Pancreas (tissue), 10 donors: ENCODE measurements at regions not wholly inside any gene's neighbourhood (a gene's known extent, or its start where the extent isn't known, plus 50 kb on each side); places are given as distances from the start of the nearest gene placed in this dataset.

Source experiments
- ATAC-seq, 4 donors: fragments of 200-7000 bp; cut with Tn5 transposase; one replicate each; pipeline versions ENCODE4 v1.8.0 to v1.9.1; 2020; ENCODE audit warnings: mild to moderate bottlenecking in 4 of 4, moderate library complexity in 4 of 4
- DNase-seq, 6 donors: peaks; one replicate each; pipeline ENCODE4 v3.0.0-alpha.2; 2020
- FAIRE-seq: peaks from 2 replicates; lab custom pipeline; 2012; peaks lifted over from hg19 to GRCh38; lab: Jason Lieb, UNC
- H3K27ac ChIP-seq, 4 donors: fragments of 200-600 bp; sonication (generic); 1 replicate in 3 of 4; 2 replicates in 1 of 4; pipeline versions ENCODE4 v1.5.0 to v1.8.0; 2020
- H3K27me3 ChIP-seq, 4 donors: fragments of 200-600 bp; one replicate each; pipeline ENCODE4 v1.8.0; 2021
- H3K36me3 ChIP-seq, 3 donors: fragments of 200-600 bp; sonication (generic) in 1 of 3; one replicate each; pipeline versions ENCODE4 v1.5.0 to v1.8.0; 2020 to 2021
- H3K4me1 ChIP-seq, 3 donors: fragments of 200-600 bp; one replicate each; pipeline ENCODE4 v1.8.0; 2021
- H3K4me3 ChIP-seq, 4 donors: fragments of 200-600 bp; sonication (generic) in 2 of 4; one replicate each; pipeline versions ENCODE4 v1.5.0 to v1.8.0; 2020 to 2021
- H3K9me3 ChIP-seq, 4 donors: fragments of 200-600 bp; one replicate each; pipeline ENCODE4 v1.8.0; 2021
- WGBS, 2 donors: extraction: QIAGEN DNeasy Blood & Tissue Kit; methylation state at CpG; one replicate each; pipeline ENCODE4 v1.1.7; 2013; 5-methylcytosine and 5-hydroxymethylcytosine counted together
- intact Hi-C, 3 donors: fragments of 100-400 bp; cut with DNase I; formaldehyde crosslinking; loops; one replicate each; pipeline versions ENCODE4 v1.11.1 to v1.14.2; 2022
- TF ChIP-seq, protein P1 (sequence below), 4 donors: fragments of 200-600 bp; sonication (generic) in 3 of 4; IDR thresholded peaks; one replicate each; pipeline versions ENCODE4 v1.5.0 to v1.8.0; 2021; ENCODE audit warnings: antibody characterized with exemption in 4 of 4
- donor health status: healthy with polysubstance abuse.
- donor health status: DM: no; HTN: no; CAD: no; lungs with moderate emphysema.
- donor health status: DM: no; HTN: no; CAD: no.
- donor health status: control.
- donor health status: control.
- donor health status: Bipolar disorder and iron deficiency.
- donor health status: DM: yes; HTN: yes; CAD: no.
- donor health status: DM: no; HTN: no; CAD: no.
- donor health status: DM: no; HTN: no; CAD: no.
- donor health status: DM: yes; HTN: yes; CAD: no.

DNA sequence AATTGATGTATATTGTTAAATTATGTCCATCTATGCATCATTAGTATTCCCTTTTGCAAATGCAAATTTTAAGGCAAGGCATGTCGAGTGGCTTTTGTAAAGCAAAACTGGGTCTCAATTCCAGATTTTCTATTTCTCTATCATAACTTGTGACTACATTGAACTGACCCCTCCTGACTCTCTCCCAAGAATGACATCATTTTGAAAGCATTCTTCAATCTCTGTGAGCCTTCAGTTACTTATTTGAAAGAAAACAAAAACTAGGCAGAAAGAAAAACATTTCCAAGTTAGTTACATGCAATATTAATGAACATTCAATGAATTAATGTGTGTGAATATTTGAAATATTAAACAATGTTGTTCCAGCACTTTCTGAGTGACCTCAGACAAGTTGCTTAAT lies 314.3 kb upstream of the CLNK start:
- 50 to 63% methylated on average over 1 of the region's 1 CpG for WGBS, 2 donors
- ATAC-seq (peak in 1 of 4 donors; percentile 14), FAIRE-seq (no peak), DNase-seq (no peak)
- H3K27ac ChIP-seq = no peak overlapping the region
- H3K27me3 ChIP-seq = peaks cover 0 to 5% (median 0%) of the 10 kb centered on the region in 4 donors
- H3K9me3 ChIP-seq = no peaks in the 10 kb centered on the region
- intact Hi-C loops = no loop called here
- no peaks in the 10 kb centered on the region for H3K4me1 ChIP-seq
- TF ChIP-seq, protein P1, sequence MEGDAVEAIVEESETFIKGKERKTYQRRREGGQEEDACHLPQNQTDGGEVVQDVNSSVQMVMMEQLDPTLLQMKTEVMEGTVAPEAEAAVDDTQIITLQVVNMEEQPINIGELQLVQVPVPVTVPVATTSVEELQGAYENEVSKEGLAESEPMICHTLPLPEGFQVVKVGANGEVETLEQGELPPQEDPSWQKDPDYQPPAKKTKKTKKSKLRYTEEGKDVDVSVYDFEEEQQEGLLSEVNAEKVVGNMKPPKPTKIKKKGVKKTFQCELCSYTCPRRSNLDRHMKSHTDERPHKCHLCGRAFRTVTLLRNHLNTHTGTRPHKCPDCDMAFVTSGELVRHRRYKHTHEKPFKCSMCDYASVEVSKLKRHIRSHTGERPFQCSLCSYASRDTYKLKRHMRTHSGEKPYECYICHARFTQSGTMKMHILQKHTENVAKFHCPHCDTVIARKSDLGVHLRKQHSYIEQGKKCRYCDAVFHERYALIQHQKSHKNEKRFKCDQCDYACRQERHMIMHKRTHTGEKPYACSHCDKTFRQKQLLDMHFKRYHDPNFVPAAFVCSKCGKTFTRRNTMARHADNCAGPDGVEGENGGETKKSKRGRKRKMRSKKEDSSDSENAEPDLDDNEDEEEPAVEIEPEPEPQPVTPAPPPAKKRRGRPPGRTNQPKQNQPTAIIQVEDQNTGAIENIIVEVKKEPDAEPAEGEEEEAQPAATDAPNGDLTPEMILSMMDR (IDR thresholded peaks at IDR 0.05) = no peak
- H3K36me3 ChIP-seq = no peaks in the 10 kb centered on the region
- no peak overlapping the region for H3K4me3 ChIP-seq

DNA sequence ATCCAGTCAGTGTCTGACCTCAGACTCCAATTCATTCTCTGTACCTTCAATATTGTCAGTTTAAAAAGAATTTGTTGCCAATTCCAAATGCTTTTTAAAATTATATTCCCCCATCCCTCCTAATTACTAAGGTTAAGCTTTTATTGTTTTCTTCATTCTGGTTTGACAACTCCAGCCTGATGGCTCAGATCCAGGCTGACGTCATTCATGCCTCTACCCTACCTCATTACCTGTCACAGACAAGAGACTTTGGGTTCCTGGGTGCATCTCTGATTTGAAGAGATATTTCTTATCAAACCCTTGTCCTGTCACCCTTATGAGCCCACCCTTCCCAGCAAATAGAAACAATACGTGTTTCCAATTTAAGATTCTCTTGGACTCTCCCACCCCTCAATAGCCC lies 300.2 kb upstream of the CLNK start:
- no peaks in the 10 kb centered on the region for H3K27me3 ChIP-seq
- no peak overlapping the region for H3K4me3 ChIP-seq
- peaks cover 0 to 7% (median 0%) of the 10 kb centered on the region in 3 donors for H3K4me1 ChIP-seq
- no peaks in the 10 kb centered on the region for H3K36me3 ChIP-seq
- TF ChIP-seq, protein P1 (IDR thresholded peaks at IDR 0.05) = no peak
- WGBS, 2 donors = 48% methylated on average over 2 of the region's 2 CpGs
- ATAC-seq (no peak), DNase-seq (no peak), FAIRE-seq (no peak)
- intact Hi-C loops = no loop called here
- no peak overlapping the region for H3K27ac ChIP-seq
- H3K9me3 ChIP-seq = no peaks in the 10 kb centered on the region

DNA sequence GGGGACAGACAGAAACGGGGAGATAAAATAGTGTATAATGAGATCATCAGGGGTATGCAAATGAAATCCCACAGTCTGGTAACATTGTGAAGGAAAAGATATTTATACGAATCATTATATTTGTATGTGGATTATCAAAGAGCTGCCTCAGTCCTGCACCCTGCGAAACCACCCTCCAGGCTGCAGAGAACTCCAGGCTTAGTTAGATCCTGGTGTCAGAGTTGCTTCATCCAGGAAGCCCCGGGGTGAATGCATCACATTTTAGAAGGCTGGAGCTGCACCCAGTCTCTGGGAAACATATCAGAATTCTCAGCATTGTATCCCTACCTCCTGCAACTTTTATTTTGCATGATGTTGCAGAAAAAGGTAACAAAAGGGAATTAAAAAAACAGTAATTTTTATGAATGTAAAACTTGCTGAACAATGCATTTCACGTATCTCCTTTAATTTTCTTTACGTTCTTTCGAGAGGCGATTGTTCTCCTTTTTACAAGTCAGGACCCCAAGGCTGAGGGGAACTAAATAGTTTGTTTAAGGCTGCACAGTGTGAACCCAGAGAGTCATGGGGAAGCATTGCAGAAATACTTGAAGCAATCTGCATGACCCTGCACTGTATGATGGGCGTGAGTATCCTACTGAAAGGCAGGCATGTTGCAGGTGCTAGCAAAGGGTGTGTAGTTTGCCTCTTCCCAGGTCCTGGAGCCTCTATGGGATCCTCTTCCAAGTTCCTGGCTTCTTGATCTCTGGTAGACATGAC lies 299.5 kb upstream of the CLNK start:
- H3K4me3 ChIP-seq = no peak overlapping the region
- no peaks in the 10 kb centered on the region for H3K27me3 ChIP-seq
- WGBS, 2 donors = 55 to 71% methylated on average over 9 of the region's 9 CpGs
- intact Hi-C loops = no loop called here
- DNase-seq (no peak), FAIRE-seq (no peak), ATAC-seq (no peak)
- no peaks in the 10 kb centered on the region for H3K36me3 ChIP-seq
- TF ChIP-seq, protein P1 (IDR thresholded peaks at IDR 0.05) = no peak
- no peak overlapping the region for H3K27ac ChIP-seq
- peaks cover 0 to 7% (median 0%) of the 10 kb centered on the region in 3 donors for H3K4me1 ChIP-seq
- no peaks in the 10 kb centered on the region for H3K9me3 ChIP-seq

DNA sequence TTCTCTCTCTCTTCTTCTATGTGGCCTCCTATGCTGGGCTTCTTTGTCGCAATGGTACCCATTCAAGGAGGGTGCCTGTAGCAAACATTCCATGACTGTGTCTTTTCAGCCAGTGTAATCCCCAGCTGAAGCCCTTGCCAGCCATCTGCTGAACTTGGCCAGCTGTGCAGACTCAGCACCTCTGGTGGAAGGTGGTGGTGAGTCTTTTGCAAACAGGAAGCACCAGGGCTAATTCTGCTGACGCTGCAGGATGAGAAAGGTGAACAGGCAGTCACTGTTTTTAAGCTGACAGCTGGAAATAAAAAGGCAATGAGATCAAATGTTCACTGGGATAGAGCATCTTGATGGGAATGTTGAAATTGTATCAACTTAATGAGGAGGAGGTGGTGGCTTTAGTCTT lies 298.7 kb upstream of the CLNK start:
- Histone ChIP-seq H3K4me1 (peaks cover 0 to 7% (median 0%) of the 10 kb centered on the region in 3 donors), H3K4me3 (no peak overlapping the region), H3K36me3 (no peaks in the 10 kb centered on the region), H3K9me3 (no peaks in the 10 kb centered on the region), H3K27ac (no peak overlapping the region), H3K27me3 (no peaks in the 10 kb centered on the region)
- FAIRE-seq (no peak), DNase-seq (peak in 1 of 6 donors; percentile 11), ATAC-seq (peak in 3 of 4 donors; percentile 18 to 71 (median 69))
- intact Hi-C loops = no loop called here
- 33 to 38% methylated on average over 2 of the region's 2 CpGs for WGBS, 2 donors
- TF ChIP-seq, protein P1 (IDR thresholded peaks at IDR 0.05) = no peak

DNA sequence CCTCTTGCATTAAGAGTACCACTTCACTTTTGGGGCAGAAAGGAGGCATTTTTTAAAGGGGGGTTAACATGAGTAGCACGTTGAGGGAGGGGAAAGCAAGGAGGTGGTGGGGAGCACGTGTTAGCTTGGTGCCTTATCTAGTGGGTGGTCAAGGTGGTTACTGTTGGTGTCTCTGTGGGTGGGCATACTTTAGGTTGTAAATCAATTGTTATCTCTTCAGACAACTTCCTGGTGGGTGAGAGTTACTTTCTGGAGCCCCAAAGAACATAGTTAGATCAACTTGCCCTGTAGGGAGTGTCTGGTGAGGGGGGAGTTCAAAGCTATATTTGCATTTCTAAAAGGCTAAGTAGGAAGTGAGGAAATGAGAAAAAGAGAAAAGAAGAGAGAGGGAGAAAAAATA lies 297.7 kb upstream of the CLNK start:
- no peak overlapping the region for H3K27ac ChIP-seq
- DNase-seq (no peak), ATAC-seq (no peak), FAIRE-seq (no peak)
- intact Hi-C loops = no loop called here
- 7 to 12% methylated on average over 2 of the region's 2 CpGs for WGBS, 2 donors
- no peaks in the 10 kb centered on the region for H3K27me3 ChIP-seq
- no peaks in the 10 kb centered on the region for H3K9me3 ChIP-seq
- H3K4me3 ChIP-seq = no peak overlapping the region
- H3K36me3 ChIP-seq = no peaks in the 10 kb centered on the region
- peaks cover 0 to 7% (median 0%) of the 10 kb centered on the region in 3 donors for H3K4me1 ChIP-seq
- TF ChIP-seq, protein P1 (IDR thresholded peaks at IDR 0.05) = no peak
